GM12875 (cell line): ENCODE measurements at regions not wholly inside any gene's neighbourhood (a gene's known extent, or its start where the extent isn't known, plus 50 kb on each side); places are given as distances from the start of the nearest gene placed in this dataset.

ENCODE experiments used
- H3K4me3 ChIP-seq: one replicate; pipeline ENCODE4 v1.5.1; 2011; ENCODE audit warnings: low read depth, low read length, control low read depth
- TF ChIP-seq, protein P1 (sequence below): IDR thresholded peaks from 2 replicates; pipeline ENCODE4 v1.5.1; 2011; ENCODE audit warnings: low read depth, mild to moderate bottlenecking, control low read depth, inconsistent platforms, low read length, moderate library complexity, borderline replicate concordance; ENCODE audit not compliant: insufficient read depth

DNA sequence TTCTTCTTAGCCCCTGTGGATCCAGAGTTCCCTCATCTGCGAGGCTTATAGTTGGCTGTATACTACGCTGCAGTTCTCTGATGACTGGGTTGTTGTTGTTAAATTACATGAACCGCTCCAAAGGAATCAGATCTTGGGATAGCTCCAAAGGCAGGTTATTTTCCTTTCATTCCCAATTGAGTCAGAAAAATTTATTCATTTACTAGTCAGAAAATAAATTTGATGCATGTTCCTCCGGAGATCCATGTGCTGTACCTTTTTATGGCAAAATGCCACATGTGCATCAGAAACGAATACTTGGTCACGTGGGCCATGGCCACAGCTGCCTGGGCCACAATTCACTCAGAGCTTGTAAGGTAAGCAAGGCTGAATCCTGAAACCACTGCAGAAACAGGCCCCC, 304.0 kb downstream of the NR2F1-AS1 start:
- TF ChIP-seq, protein P1, sequence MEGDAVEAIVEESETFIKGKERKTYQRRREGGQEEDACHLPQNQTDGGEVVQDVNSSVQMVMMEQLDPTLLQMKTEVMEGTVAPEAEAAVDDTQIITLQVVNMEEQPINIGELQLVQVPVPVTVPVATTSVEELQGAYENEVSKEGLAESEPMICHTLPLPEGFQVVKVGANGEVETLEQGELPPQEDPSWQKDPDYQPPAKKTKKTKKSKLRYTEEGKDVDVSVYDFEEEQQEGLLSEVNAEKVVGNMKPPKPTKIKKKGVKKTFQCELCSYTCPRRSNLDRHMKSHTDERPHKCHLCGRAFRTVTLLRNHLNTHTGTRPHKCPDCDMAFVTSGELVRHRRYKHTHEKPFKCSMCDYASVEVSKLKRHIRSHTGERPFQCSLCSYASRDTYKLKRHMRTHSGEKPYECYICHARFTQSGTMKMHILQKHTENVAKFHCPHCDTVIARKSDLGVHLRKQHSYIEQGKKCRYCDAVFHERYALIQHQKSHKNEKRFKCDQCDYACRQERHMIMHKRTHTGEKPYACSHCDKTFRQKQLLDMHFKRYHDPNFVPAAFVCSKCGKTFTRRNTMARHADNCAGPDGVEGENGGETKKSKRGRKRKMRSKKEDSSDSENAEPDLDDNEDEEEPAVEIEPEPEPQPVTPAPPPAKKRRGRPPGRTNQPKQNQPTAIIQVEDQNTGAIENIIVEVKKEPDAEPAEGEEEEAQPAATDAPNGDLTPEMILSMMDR: no peak
- no peak overlapping the region for H3K4me3 ChIP-seq

DNA sequence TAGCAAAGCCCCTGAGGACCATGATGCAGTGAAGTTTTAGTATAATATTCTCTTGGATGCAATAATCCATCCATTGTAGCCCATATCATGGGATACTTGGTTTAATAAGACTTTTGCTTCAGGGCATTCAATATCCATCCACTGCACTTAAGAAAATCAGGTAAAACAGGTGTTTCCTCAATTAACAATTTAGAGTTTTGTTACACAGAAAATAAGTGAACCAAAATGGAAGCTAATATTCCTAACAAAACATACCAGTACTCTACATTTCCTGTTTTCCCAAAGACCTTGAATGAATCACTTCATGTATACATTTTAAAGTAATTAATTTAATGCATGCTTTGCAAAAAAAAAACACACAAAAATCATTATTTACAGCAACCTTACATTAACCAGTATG, 305.6 kb downstream of the NR2F1-AS1 start:
- TF ChIP-seq, protein P1: no peak
- no peak overlapping the region for H3K4me3 ChIP-seq

DNA sequence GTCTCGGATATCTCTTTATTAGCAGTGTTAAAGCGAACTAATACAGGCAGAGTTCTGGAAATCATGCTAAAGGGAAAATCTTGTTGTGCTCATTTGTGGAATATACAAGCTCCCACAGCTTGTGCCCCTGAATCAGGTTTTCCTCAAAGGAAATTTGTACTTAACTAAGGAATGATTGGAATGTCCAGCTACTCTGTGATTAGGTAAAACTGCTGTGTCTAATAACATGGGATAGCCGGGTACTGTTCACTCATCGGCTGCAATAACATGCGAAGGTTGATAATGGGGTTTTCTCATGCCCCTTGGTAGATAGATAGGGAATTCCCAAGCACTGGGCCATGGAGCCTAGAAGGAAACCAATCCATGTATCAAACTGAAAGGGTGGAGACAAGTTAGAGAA, 306.7 kb downstream of the NR2F1-AS1 start:
- TF ChIP-seq, protein P1: no peak
- H3K4me3 ChIP-seq: no peak overlapping the region

DNA sequence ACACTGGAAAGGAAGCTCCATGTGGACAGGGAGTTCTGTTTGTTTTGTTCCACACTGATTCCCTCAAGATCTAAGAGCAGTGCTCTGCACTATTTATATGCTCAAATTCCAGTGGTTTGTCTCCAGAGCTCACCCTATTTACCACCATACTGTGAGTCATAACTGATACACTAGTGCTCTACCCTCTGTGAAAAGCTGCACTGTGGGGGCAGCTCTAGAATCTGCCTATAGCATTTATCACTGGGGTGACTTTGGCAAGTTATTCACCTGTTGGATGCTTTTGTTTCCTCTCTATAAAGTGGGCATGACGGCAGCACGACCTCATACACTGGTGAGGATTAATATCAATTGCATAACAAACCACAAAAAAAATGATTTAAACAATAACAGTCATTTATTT, 307.8 kb downstream of the NR2F1-AS1 start:
- no peak overlapping the region for H3K4me3 ChIP-seq
- TF ChIP-seq, protein P1: no peak

DNA sequence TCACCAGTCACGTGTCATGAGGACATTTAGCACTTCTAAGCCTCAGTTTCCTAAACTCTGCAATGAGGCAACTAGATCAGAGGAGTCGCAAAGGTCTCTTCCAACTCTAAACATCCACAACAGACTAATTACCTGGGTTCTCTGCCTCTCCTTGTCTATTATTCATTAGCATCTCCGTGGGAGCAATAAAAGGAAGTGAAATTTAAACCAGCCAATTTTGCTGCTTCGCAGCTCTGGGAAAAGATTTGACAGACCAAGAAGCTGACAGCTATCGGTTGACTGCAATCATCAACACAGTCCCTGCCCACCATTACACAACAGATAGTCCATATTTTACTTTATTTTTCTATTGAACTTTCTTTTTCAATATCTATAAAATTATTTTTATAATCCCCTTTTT, 308.9 kb downstream of the NR2F1-AS1 start:
- TF ChIP-seq, protein P1: no peak

DNA sequence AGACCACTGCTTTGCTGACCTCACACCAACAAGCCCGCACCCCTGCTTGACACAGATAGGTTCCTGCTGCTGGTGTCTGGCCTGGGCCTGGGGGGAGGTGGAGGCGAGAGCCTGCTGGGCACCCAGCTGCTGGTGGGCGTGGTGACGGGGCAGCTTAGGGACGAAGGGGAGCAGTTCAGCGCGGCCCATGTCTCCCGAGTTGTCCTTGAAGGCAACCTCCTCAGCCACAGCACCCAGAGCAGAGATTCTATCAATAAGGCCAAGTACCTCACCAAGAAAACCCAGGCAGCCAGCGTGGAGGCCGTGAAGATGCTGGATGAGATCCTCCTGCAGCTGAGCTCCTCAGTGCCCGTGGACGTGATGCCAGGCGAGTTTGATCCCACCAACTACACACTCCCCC, 313.3 kb downstream of the NR2F1-AS1 start:
- TF ChIP-seq, protein P1: no peak
- H3K4me3 ChIP-seq: no peak overlapping the region

More for the DNA sequence above, 308.9 kb downstream of the NR2F1-AS1 start:
- no peak overlapping the region for H3K4me3 ChIP-seq

DNA sequence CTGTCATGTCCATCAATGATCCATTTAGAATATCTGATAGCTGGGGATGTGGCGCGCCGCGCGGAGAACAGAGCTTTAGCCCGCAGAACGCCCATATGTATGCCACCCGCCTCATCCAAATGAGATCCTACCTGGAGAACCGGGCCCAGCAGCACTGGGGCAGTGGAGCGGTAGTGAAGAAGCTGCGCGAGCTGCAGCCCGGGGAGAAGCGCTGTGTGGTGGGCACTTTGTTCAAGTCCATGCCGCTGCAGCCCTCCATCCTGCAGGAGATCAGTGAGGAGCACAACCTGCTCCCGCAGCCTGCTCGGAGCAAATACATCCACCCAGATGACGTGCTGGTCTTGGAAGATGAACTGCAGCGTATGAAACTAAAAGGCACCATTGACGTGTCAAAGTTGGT, 313.7 kb downstream of the NR2F1-AS1 start:
- TF ChIP-seq, protein P1: no peak
- no peak overlapping the region for H3K4me3 ChIP-seq
